ENCODE measurements at regions not wholly inside any gene's neighbourhood (a gene's known extent, or its start where the extent isn't known, plus 50 kb on each side); places are given as distances from the start of the nearest gene placed in this dataset.

DNA sequence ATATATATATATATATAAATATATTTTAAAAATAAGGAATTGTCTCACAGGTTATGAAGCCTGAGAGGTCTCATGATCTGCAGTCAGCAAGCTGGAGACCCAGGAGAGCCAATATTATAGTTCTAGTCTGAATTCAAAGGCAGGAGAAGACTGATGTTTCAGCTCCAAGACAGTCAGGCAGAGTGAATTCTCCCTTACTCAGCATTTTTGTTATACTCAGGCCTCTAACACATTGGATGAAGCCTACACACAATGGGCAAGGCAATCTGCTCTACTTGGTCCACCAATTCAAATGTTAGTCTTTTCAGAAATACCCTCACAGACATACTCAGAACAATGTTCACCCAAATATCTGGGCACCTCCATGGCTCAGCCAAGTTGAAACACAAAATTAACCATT is 157.2 kb downstream of the GOLIM4 start:
- TF ChIP-seq, protein P1, sequence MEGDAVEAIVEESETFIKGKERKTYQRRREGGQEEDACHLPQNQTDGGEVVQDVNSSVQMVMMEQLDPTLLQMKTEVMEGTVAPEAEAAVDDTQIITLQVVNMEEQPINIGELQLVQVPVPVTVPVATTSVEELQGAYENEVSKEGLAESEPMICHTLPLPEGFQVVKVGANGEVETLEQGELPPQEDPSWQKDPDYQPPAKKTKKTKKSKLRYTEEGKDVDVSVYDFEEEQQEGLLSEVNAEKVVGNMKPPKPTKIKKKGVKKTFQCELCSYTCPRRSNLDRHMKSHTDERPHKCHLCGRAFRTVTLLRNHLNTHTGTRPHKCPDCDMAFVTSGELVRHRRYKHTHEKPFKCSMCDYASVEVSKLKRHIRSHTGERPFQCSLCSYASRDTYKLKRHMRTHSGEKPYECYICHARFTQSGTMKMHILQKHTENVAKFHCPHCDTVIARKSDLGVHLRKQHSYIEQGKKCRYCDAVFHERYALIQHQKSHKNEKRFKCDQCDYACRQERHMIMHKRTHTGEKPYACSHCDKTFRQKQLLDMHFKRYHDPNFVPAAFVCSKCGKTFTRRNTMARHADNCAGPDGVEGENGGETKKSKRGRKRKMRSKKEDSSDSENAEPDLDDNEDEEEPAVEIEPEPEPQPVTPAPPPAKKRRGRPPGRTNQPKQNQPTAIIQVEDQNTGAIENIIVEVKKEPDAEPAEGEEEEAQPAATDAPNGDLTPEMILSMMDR (IDR thresholded peaks at IDR 0.05 in 4 of 5, conservative IDR thresholded peaks at IDR 0.05 in 1 of 5): no peak
- no peak for TF ChIP-seq POLR2A (IDR thresholded peaks at IDR 0.05)
- H3K9me3 ChIP-seq: no peaks in the 10 kb centered on the region
- H3K4me3 ChIP-seq: no peak overlapping the region
- H3K27me3 ChIP-seq: no peaks in the 10 kb centered on the region
- DNase-seq: no peak
- ATAC-seq: no peak
- intact Hi-C loops (cut with DNase I; ENCODE audit: low total_unique reads): no loop called here
- H3K27ac ChIP-seq: no peak overlapping the region
- no peaks in the 10 kb centered on the region for H3K36me3 ChIP-seq
- in situ Hi-C loops (cut with MboI; ENCODE audit: low sequenced_read_pairs in 4 of 4): no loop called here
- H3K4me1 ChIP-seq: no peaks in the 10 kb centered on the region

DNA sequence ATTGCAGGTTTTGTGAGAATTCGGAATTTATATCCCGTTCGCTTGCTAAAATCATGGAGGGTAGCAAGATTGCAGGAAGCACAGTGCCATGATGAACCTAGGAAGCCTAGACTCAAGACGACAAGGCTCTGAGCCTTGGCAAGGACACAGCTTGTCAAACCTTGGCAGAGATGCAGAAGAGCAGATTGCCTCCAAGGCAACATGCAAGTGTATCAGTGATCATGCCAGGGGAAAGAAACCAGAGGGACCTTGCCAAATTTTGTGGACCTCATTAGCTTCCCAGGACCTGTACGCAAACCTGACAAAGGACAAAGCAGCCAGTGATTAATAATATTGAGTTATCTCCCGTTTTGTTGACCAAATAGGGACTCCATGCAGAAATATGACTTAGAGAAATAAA is 159.7 kb downstream of the GOLIM4 start:
- ATAC-seq: no peak
- no peaks in the 10 kb centered on the region for H3K36me3 ChIP-seq
- no peaks in the 10 kb centered on the region for H3K27me3 ChIP-seq
- H3K4me1 ChIP-seq: no peaks in the 10 kb centered on the region
- DNase-seq: no peak
- H3K9me3 ChIP-seq: no peaks in the 10 kb centered on the region
- TF ChIP-seq, protein P1 (IDR thresholded peaks at IDR 0.05 in 4 of 5, conservative IDR thresholded peaks at IDR 0.05 in 1 of 5): no peak
- TF ChIP-seq POLR2A (IDR thresholded peaks at IDR 0.05): no peak
- intact Hi-C loops (cut with DNase I; ENCODE audit: low total_unique reads): no loop called here
- no peak overlapping the region for H3K27ac ChIP-seq
- H3K4me3 ChIP-seq: no peak overlapping the region
- in situ Hi-C loops (cut with MboI; ENCODE audit: low sequenced_read_pairs in 4 of 4): no loop called here

DNA sequence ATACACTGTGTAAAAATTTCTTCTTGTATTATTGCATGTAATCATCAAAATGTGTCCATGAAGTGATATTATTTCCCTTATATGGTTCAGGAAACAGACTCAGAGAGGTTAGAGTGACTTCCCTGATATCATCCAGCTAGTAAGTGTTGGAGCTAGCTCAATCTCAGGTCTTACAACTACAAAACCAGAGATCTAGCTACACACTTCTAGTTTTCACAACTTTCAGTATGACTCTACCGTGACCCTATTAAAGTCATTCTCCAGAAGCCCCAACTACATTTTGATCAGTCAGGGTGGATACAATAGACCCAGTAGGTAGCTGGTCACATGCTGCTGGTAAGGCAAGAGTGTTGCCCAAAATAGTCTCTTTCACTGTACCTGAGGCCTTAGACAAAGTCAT is 165.3 kb downstream of the GOLIM4 start:
- no peak for TF ChIP-seq POLR2A (IDR thresholded peaks at IDR 0.05)
- TF ChIP-seq, protein P1 (IDR thresholded peaks at IDR 0.05 in 4 of 5, conservative IDR thresholded peaks at IDR 0.05 in 1 of 5): no peak
- in situ Hi-C loops (cut with MboI; ENCODE audit: low sequenced_read_pairs in 4 of 4): no loop called here
- no peak overlapping the region for H3K27ac ChIP-seq

DNA sequence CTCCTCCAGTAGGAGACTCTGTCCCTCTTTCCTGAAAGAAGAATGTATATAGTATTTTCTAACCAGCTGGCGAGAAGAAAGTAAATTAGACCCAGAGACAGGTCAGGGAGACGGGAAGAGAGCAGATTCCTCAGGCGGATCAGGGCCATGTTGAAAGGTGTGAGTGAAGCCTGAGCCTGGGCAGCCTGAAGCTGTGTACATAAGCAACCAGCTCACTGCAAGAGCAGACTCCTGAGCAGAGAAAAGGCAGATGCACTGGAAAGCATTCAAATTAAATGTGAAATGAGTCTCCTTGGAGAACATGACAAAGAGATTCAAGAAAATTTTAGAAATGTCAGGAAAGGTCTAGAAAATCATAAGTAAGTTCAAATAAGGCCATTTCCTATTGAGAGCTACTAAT is 165.8 kb downstream of the GOLIM4 start:
- no peaks in the 10 kb centered on the region for H3K27me3 ChIP-seq
- intact Hi-C loops (cut with DNase I; ENCODE audit: low total_unique reads) (loop anchor here (10.0 kb wide), 1 partner anchor 235 kb away; no protein-coding TSS in a partner anchor), in situ Hi-C loops (cut with MboI; ENCODE audit: low sequenced_read_pairs in 4 of 4) (no loop called here)
- DNase-seq: no peak
- no peaks in the 10 kb centered on the region for H3K4me1 ChIP-seq
- TF ChIP-seq, protein P1 (IDR thresholded peaks at IDR 0.05 in 4 of 5, conservative IDR thresholded peaks at IDR 0.05 in 1 of 5): no peak
- no peak for TF ChIP-seq POLR2A (IDR thresholded peaks at IDR 0.05)
- H3K9me3 ChIP-seq: no peaks in the 10 kb centered on the region
- no peak overlapping the region for H3K4me3 ChIP-seq
- no peak for ATAC-seq
- H3K36me3 ChIP-seq: no peaks in the 10 kb centered on the region
- no peak overlapping the region for H3K27ac ChIP-seq

More for the DNA sequence above, 165.3 kb downstream of the GOLIM4 start:
- Histone ChIP-seq H3K9me3 (no peaks in the 10 kb centered on the region), H3K36me3 (no peaks in the 10 kb centered on the region), H3K27me3 (no peaks in the 10 kb centered on the region), H3K4me1 (no peaks in the 10 kb centered on the region), H3K4me3 (no peak overlapping the region)
- ATAC-seq: no peak
- intact Hi-C loops (cut with DNase I; ENCODE audit: low total_unique reads): no loop called here
- DNase-seq: no peak

DNA sequence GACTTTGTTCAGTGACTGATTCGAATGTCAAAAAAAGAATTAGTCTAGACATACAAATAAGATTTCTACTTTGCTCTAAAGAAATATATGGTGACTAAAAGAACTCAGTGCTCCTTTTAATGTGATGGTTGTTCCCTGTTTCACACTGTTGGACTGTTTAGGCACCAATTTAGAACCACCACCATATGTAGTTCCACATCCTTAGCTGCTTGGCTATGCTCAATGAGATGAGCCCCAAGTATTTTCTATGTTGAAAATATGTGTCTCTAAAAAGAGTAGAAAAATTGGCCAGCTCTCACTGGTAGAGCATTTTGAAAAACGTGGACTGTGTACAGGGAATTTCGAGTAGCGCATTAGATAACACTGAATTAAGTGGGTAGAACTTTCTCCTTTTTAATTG is 167.3 kb downstream of the GOLIM4 start:
- no peaks in the 10 kb centered on the region for H3K27me3 ChIP-seq
- in situ Hi-C loops (cut with MboI; ENCODE audit: low sequenced_read_pairs in 4 of 4): no loop called here
- intact Hi-C loops (cut with DNase I; ENCODE audit: low total_unique reads): loop anchor here (1.0 to 10.0 kb wide), 2 partner anchors 112 to 236 kb away; no protein-coding TSS in a partner anchor
- ATAC-seq (no peak), DNase-seq (no peak)
- H3K4me1 ChIP-seq: no peaks in the 10 kb centered on the region
- no peak for TF ChIP-seq POLR2A (IDR thresholded peaks at IDR 0.05)
- TF ChIP-seq, protein P1 (IDR thresholded peaks at IDR 0.05 in 4 of 5, conservative IDR thresholded peaks at IDR 0.05 in 1 of 5): no peak
- no peak overlapping the region for H3K27ac ChIP-seq
- H3K9me3 ChIP-seq: no peaks in the 10 kb centered on the region
- H3K4me3 ChIP-seq: no peak overlapping the region
- H3K36me3 ChIP-seq: no peaks in the 10 kb centered on the region
